Smooth muscle cell (in vitro differentiated cells): ENCODE measurements at regions not wholly inside any gene's neighbourhood (a gene's known extent, or its start where the extent isn't known, plus 50 kb on each side); places are given as distances from the start of the nearest gene placed in this dataset.
A peak's percentile ranks its signal among the peaks of the same experiment; 100 is the strongest.

Experiments
- DNase-seq: peaks from one replicate; lab custom pipeline; 2025; ENCODE audit not compliant: unreplicated experiment; lab: John Stamatoyannopoulos, UW
- H2AFZ ChIP-seq: fragments of 200-600 bp; sonication (generic); 2 replicates; pipeline ENCODE4 v1.6.0; 2016; ENCODE audit warnings: antibody characterized with exemption, low read depth, mild to moderate bottlenecking
- H3F3A ChIP-seq: fragments of 200-600 bp; sonication (generic); 2 replicates; pipeline ENCODE4 v1.6.0; 2017; ENCODE audit warnings: antibody characterized with exemption, low read depth
- H3K27ac ChIP-seq: fragments of 200-600 bp; sonication (generic); 2 replicates; pipeline ENCODE4 v1.5.1; 2016; ENCODE audit warnings: low read depth, mild to moderate bottlenecking
- H3K27me3 ChIP-seq: fragments of 200-600 bp; sonication (generic); 2 replicates; pipeline ENCODE4 v1.6.1; 2016; ENCODE audit warnings: low read depth, mild to moderate bottlenecking
- H3K36me3 ChIP-seq: fragments of 200-600 bp; sonication (generic); 2 replicates; pipeline ENCODE4 v1.5.1; 2016; ENCODE audit warnings: low read depth
- H3K4me1 ChIP-seq: fragments of 200-600 bp; sonication (generic); 2 replicates; pipeline ENCODE4 v1.5.1; 2016; ENCODE audit warnings: low read depth
- H3K4me2 ChIP-seq: fragments of 200-600 bp; sonication (generic); 2 replicates; pipeline ENCODE4 v1.6.0; 2016; ENCODE audit warnings: mild to moderate bottlenecking
- H3K4me3 ChIP-seq: fragments of 200-600 bp; sonication (generic); 2 replicates; pipeline ENCODE4 v1.5.1; 2016; ENCODE audit warnings: mild to moderate bottlenecking
- H3K79me2 ChIP-seq: fragments of 200-600 bp; sonication (generic); 2 replicates; pipeline ENCODE4 v1.6.0; 2016; ENCODE audit warnings: low read depth, mild to moderate bottlenecking
- H3K9ac ChIP-seq: fragments of 200-600 bp; sonication (generic); 2 replicates; pipeline ENCODE4 v1.6.0; 2016; ENCODE audit warnings: low read depth
- H3K9me3 ChIP-seq: fragments of 200-600 bp; sonication (generic); replicated peaks from 2 replicates; pipeline ENCODE4 v1.5.1; 2016; ENCODE audit warnings: low read depth
- H4K20me1 ChIP-seq: fragments of 200-600 bp; sonication (generic); 2 replicates; pipeline ENCODE4 v1.6.0; 2016; ENCODE audit warnings: low read depth
- CTCF ChIP-seq: fragments of 200-600 bp; sonication (generic); IDR thresholded peaks from 2 replicates; pipeline ENCODE4 v1.5.1; 2017; ENCODE audit warnings: borderline replicate concordance, mild to moderate bottlenecking, antibody characterized with exemption; ENCODE audit not compliant: insufficient read depth, poor library complexity, severe bottlenecking
- WGBS: methylation state at CpG from one replicate; pipeline ENCODE4 v1.1.7; 2016; ENCODE audit warnings: low lambda C conversion rate; 5-methylcytosine and 5-hydroxymethylcytosine counted together

GRCh38 chr6:27605401-27606342 is 132.8 kb upstream of the ZNF184 start:
- no peak for TF ChIP-seq CTCF
- peaks cover 11% of the 10 kb centered on the region for H3F3A ChIP-seq
- H3K27ac ChIP-seq = peak overlapping the region; percentile 30
- peak overlapping the region; percentile 59 for H3K4me3 ChIP-seq
- peak; percentile 31 for DNase-seq
- H3K79me2 ChIP-seq = no peaks in the 10 kb centered on the region
- no peaks in the 10 kb centered on the region for H4K20me1 ChIP-seq
- H3K4me2 ChIP-seq = peak overlapping the region; percentile 78
- peak overlapping the region; percentile 33 for H3K9ac ChIP-seq
- no peaks in the 10 kb centered on the region for H3K36me3 ChIP-seq
- H3K4me1 ChIP-seq = peaks cover 8% of the 10 kb centered on the region
- 6% methylated on average over 31 of the region's 31 CpGs for WGBS
- peak overlapping the region; percentile 81 for H2AFZ ChIP-seq
- H3K9me3 ChIP-seq = no peaks in the 10 kb centered on the region
- H3K27me3 ChIP-seq = no peaks in the 10 kb centered on the region

- no peak for TF ChIP-seq CTCF
- Histone ChIP-seq H3K79me2 (no peaks in the 10 kb centered on the region), H3K4me1 (peaks cover 8% of the 10 kb centered on the region), H3K36me3 (no peaks in the 10 kb centered on the region), H3K27ac (no peak overlapping the region), H3K4me3 (peak overlapping the region; percentile 59), H2AFZ (peak overlapping the region; percentile 81), H3K27me3 (no peaks in the 10 kb centered on the region), H3K9ac (no peak overlapping the region), H3K9me3 (no peaks in the 10 kb centered on the region), H4K20me1 (no peaks in the 10 kb centered on the region), H3F3A (peaks cover 11% of the 10 kb centered on the region), H3K4me2 (peak overlapping the region; percentile 78)
- no peak for DNase-seq
- 1% methylated on average over 13 of the region's 13 CpGs for WGBS
These were observed 132.1 kb upstream of the ZNF184 start for GRCh38 chr6:27604986-27605385.

- Histone ChIP-seq H3K4me3 (peak overlapping the region; percentile 51), H3K9ac (no peak overlapping the region), H3K9me3 (no peaks in the 10 kb centered on the region), H3K36me3 (no peaks in the 10 kb centered on the region), H3K4me2 (peak overlapping the region; percentile 84), H3K27ac (no peak overlapping the region), H3K4me1 (peaks cover 8% of the 10 kb centered on the region), H3F3A (peaks cover 3% of the 10 kb centered on the region), H2AFZ (peak overlapping the region; percentile 61), H3K27me3 (peaks cover 19% of the 10 kb centered on the region), H3K79me2 (no peaks in the 10 kb centered on the region), H4K20me1 (no peaks in the 10 kb centered on the region)
- no peak for DNase-seq
- 3% methylated on average over 23 of the region's 23 CpGs for WGBS
- no peak for TF ChIP-seq CTCF
These were observed 128.9 kb upstream of the ZNF184 start for GRCh38 chr6:27601668-27602254.
